ENCODE measurements at regions not wholly inside any gene's neighbourhood (a gene's known extent, or its start where the extent isn't known, plus 50 kb on each side); places are given as distances from the start of the nearest gene placed in this dataset.

DNA sequence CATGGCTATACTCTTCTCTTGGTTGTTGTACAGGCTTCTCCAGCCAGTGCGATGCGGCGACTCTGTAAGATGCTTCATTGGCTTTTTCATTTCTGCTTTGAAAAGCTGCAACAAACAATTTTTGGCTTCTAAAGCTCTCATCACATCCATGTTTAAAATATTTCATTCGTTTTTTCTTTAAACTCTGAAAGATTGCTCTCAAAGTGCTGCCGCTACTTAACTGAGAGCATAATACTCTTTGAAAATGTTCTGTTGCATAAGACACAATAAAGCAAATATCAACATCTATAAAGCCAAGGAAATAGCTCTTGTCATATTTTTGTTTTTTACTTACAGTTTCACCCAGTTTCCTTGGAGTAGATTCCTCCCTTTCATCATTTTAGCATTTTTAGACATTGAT, 468.3 kb downstream of the TBC1D22A start:
- no peak for DNase-seq

DNA sequence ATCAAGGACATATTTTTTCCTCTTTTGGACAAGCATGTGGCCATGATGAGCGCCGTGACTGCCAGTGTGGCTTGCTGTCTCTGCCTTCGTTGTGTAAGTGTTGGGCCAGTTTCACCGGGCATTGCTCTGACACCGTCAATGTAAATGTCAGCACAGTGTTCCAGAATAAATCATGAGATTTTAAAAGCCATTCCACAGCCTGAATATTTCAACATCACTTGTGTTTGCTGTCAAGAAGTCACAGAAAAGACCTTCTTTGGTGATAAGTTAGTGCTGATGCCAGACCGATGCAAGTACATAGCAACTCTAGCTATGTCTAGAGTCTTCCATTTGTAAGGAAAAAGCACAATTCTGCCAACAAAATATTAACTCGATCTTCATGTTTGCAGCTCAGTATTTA, 467.8 kb downstream of the TBC1D22A start:
- no peak for DNase-seq

DNA sequence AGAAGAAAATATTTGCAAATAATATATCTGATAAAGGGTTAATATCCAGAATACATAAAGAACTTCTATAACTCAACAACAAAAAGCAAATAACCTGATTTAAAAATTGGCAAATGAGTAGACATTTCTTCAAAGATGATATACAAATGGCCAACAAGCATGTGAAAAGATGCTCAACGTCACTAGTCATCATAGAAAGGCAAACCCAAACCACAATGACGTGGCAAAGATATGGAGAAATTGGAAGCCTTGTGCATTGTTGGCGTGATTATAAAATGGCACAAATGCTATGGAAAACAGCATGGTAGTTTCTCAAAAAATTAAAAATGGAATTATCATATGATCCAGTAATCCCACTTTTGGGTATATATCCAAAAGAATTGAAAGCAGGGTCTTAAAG, 466.3 kb downstream of the TBC1D22A start:
- no peak for DNase-seq

DNA sequence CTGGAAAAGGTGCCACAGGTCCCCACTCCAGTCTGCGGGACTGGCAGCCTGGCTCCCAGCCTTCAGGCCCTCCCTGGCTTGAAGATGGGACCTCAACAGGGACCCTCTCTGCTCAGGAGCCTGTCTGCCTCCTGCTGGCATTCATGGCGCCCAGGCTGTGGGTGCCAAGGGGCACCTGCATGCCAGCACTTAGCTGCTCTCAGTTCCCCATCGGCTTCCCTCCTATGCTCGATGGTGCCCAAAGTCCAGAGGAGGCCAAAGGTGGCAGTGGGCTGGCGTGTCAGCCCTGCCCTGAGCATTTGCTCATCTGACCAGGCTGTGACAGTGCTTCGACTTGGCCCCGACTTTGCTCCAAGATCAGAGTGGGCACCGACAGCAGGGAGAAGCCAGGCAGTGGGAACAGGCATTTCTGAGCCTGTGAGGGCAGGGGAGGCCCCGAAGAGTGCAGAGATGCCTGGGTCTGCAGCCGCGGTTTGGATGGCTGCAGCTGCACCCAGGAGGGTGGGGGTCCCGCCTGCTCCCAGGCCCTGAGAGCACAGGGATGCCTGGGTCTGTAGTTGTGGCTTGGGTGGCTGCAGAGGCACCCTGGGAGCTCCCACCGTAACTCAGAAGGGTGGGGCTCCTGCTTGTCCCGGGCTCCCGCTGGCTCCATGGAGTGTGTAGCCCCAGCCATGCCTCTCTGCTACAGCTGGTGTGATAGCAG, 463.6 kb downstream of the TBC1D22A start:
- no peak for DNase-seq

DNA sequence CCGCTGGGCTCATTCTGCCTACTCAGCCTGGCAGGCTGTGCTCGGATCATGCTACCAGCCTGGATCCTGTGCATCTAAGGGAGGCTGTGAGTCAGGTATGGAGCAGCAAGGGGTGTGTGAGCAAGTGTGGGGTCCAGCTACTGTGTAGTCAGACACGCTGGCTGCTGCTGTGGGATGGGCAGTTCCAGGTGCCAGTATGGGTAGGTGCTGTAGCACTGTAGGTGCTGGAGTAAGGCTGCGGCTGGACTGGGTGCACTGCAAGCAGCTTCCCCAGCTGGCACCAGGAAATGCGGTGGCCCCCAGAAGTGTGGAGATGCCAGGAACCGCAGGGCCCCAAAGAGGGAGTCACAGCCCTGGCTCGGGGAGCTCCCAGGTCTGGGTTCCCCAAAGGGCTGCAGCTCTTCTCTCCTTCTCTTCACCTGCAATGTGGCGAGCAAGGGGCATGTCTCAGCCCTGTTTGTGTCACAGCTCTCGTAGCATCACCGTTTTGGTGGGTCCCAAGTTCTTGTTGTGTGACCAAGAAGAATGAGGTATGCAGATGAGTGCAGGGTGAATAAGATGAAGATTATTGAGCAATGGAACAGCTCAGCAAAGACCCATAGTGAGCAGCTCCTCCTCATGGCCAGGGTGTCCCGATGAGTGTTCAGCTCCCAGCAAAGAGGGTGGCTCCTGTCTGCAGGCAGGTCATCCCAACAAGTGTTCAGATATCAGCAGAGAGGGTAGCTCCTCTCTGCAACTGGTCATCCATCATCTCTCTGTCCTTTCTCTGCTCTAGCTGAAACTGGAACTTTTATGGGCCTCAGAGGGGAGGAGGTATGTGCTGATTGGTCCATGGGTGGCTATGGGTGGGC, 462.9 kb downstream of the TBC1D22A start:
- no peak for DNase-seq
